ENCODE measurements at regions not wholly inside any gene's neighbourhood (a gene's known extent, or its start where the extent isn't known, plus 50 kb on each side); places are given as distances from the start of the nearest gene placed in this dataset.

GRCh38 chr2:88834376-88834775 is 142.9 kb downstream of the RPIA start:
- Mint-ChIP-seq H3K9me3 (no peaks in the 10 kb centered on the region), H3K4me1 (ENCODE audit: unreplicated experiment) (no peaks in the 10 kb centered on the region), H3K27me3 (no peaks in the 10 kb centered on the region), H3K36me3 (no peaks in the 10 kb centered on the region), H3K4me3 (no peak overlapping the region), H3K27ac (no peak overlapping the region)
- TF ChIP-seq CTCF (conservative IDR thresholded peaks at IDR 0.05) = no peak
- DNase-seq (ENCODE audit: extremely low spot score, unreplicated experiment) = no peak

- H3K36me3 Mint-ChIP-seq = no peaks in the 10 kb centered on the region
- no peaks in the 10 kb centered on the region for H3K4me1 Mint-ChIP-seq (ENCODE audit: unreplicated experiment)
- no peak overlapping the region for H3K4me3 Mint-ChIP-seq
- no peak for TF ChIP-seq CTCF (conservative IDR thresholded peaks at IDR 0.05)
- H3K27me3 Mint-ChIP-seq = no peaks in the 10 kb centered on the region
- H3K27ac Mint-ChIP-seq = no peak overlapping the region
- H3K9me3 Mint-ChIP-seq = no peaks in the 10 kb centered on the region
- DNase-seq (ENCODE audit: extremely low spot score, unreplicated experiment) = no peak
Observed at GRCh38 chr2:88834866-88835265, 143.4 kb downstream of the RPIA start.

- Mint-ChIP-seq H3K9me3 (no peaks in the 10 kb centered on the region), H3K36me3 (no peaks in the 10 kb centered on the region), H3K27ac (no peak overlapping the region), H3K4me3 (no peak overlapping the region), H3K27me3 (no peaks in the 10 kb centered on the region), H3K4me1 (ENCODE audit: unreplicated experiment) (no peaks in the 10 kb centered on the region)
- TF ChIP-seq CTCF (conservative IDR thresholded peaks at IDR 0.05) = no peak
- no peak for DNase-seq (ENCODE audit: extremely low spot score, unreplicated experiment)
Observed at GRCh38 chr2:88835726-88836125, 144.3 kb downstream of the RPIA start.

GRCh38 chr2:88836351-88836750 is 144.9 kb downstream of the RPIA start:
- no peak for DNase-seq (ENCODE audit: extremely low spot score, unreplicated experiment)
- Mint-ChIP-seq H3K4me1 (ENCODE audit: unreplicated experiment) (no peaks in the 10 kb centered on the region), H3K27me3 (no peaks in the 10 kb centered on the region), H3K36me3 (no peaks in the 10 kb centered on the region), H3K27ac (no peak overlapping the region), H3K9me3 (no peaks in the 10 kb centered on the region), H3K4me3 (no peak overlapping the region)
- no peak for TF ChIP-seq CTCF (conservative IDR thresholded peaks at IDR 0.05)

GRCh38 chr2:88837511-88838160 is 146.2 kb downstream of the RPIA start:
- Mint-ChIP-seq H3K27ac (no peak overlapping the region), H3K27me3 (peaks cover 2% of the 10 kb centered on the region), H3K9me3 (no peaks in the 10 kb centered on the region), H3K4me3 (no peak overlapping the region), H3K4me1 (ENCODE audit: unreplicated experiment) (no peaks in the 10 kb centered on the region), H3K36me3 (no peaks in the 10 kb centered on the region)
- no peak for TF ChIP-seq CTCF (conservative IDR thresholded peaks at IDR 0.05)
- DNase-seq (ENCODE audit: extremely low spot score, unreplicated experiment) = no peak

All from type B pancreatic cell (in vitro differentiated cells).